PFSK-1 (cell line): ENCODE measurements at regions not wholly inside any gene's neighbourhood (a gene's known extent, or its start where the extent isn't known, plus 50 kb on each side); places are given as distances from the start of the nearest gene placed in this dataset.

ENCODE experiments used
- FOXP2 ChIP-seq: optimal IDR thresholded peaks from 2 replicates; pipeline ENCODE3; 2011; ENCODE audit warnings: borderline replicate concordance, control low read depth, inconsistent platforms; ENCODE audit not compliant: insufficient read depth; ENCODE audit errors: extremely low read length, extremely low read depth
- POLR2AphosphoS5 ChIP-seq: IDR thresholded peaks from 2 replicates; pipeline ENCODE4 v1.6.1; 2012; ENCODE audit warnings: low read depth, mild to moderate bottlenecking, control low read depth, low read length, moderate library complexity
- REST ChIP-seq, 2 experiments: IDR thresholded peaks; 2 replicates each; pipeline versions ENCODE4 v1.6.1 to v1.8.0; 2011 to 2012; ENCODE audit warnings: low read depth in 2 of 2, low read length in 2 of 2, control low read depth in 1 of 2, inconsistent platforms in 1 of 2, mild to moderate bottlenecking in 1 of 2, moderate library complexity in 1 of 2; ENCODE audit not compliant: insufficient read depth in 1 of 2
- SIN3A ChIP-seq: IDR thresholded peaks from 2 replicates; pipeline ENCODE4 v1.6.1; 2012; ENCODE audit warnings: mild to moderate bottlenecking, low read length, moderate library complexity, borderline replicate concordance; ENCODE audit not compliant: insufficient read depth
- TAF1 ChIP-seq: IDR thresholded peaks from 2 replicates; pipeline ENCODE4 v1.6.1; 2012; ENCODE audit warnings: low read length, control low read depth, borderline replicate concordance; ENCODE audit not compliant: insufficient read depth

- TF ChIP-seq SIN3A, result no peak
- TF ChIP-seq REST (IDR thresholded peaks at IDR 0.05; ENCODE audit: insufficient read depth in 1 of 2, low read depth in 2 of 2, low read length in 2 of 2), result no peak
- no peak for TF ChIP-seq TAF1
- no peak for TF ChIP-seq POLR2AphosphoS5
- TF ChIP-seq FOXP2, result no peak
These were observed 176.2 kb downstream of the WDR11 start for GRCh38 chr10:121027371-121027770.

- no peak for TF ChIP-seq REST (IDR thresholded peaks at IDR 0.05; ENCODE audit: insufficient read depth in 1 of 2, low read depth in 2 of 2, low read length in 2 of 2)
- TF ChIP-seq POLR2AphosphoS5, result no peak
- no peak for TF ChIP-seq TAF1
- no peak for TF ChIP-seq FOXP2
- TF ChIP-seq SIN3A, result no peak
These were observed 181.3 kb downstream of the WDR11 start for GRCh38 chr10:121032460-121032859.

- TF ChIP-seq SIN3A, result no peak
- no peak for TF ChIP-seq FOXP2
- no peak for TF ChIP-seq POLR2AphosphoS5
These were observed 182.2 kb downstream of the WDR11 start for GRCh38 chr10:121033366-121033765.

- TF ChIP-seq FOXP2 (no peak), REST (IDR thresholded peaks at IDR 0.05; ENCODE audit: insufficient read depth in 1 of 2, low read depth in 2 of 2, low read length in 2 of 2) (no peak), POLR2AphosphoS5 (no peak), SIN3A (no peak), TAF1 (no peak)
These were observed 185.3 kb downstream of the WDR11 start for GRCh38 chr10:121036431-121036830.

- no peak for TF ChIP-seq FOXP2
- no peak for TF ChIP-seq SIN3A
- TF ChIP-seq POLR2AphosphoS5, result no peak
- TF ChIP-seq REST (IDR thresholded peaks at IDR 0.05; ENCODE audit: insufficient read depth in 1 of 2, low read depth in 2 of 2, low read length in 2 of 2), result no peak
- TF ChIP-seq TAF1, result no peak
These were observed 190.3 kb downstream of the WDR11 start for GRCh38 chr10:121041499-121041898.
